GM10266 (cell line): ENCODE measurements at regions not wholly inside any gene's neighbourhood (a gene's known extent, or its start where the extent isn't known, plus 50 kb on each side); places are given as distances from the start of the nearest gene placed in this dataset.

Source experiments
- DNase-seq: peaks from one replicate; pipeline ENCODE4 v3.0.0; 2012; ENCODE audit errors: extremely low spot score
- CTCF ChIP-seq: IDR thresholded peaks from 2 replicates; pipeline ENCODE4 v1.5.1; 2012; ENCODE audit warnings: mild to moderate bottlenecking, low read depth; ENCODE audit not compliant: control insufficient read depth, insufficient read depth; ENCODE audit errors: missing control alignments

- DNase-seq = no peak
- no peak for TF ChIP-seq CTCF
These were observed 903.9 kb downstream of the CDH11 start for GRCh38 chr16:64217789-64218535.

- no peak for TF ChIP-seq CTCF
- DNase-seq = no peak
These were observed 906.1 kb downstream of the CDH11 start for GRCh38 chr16:64215730-64216129.

DNA sequence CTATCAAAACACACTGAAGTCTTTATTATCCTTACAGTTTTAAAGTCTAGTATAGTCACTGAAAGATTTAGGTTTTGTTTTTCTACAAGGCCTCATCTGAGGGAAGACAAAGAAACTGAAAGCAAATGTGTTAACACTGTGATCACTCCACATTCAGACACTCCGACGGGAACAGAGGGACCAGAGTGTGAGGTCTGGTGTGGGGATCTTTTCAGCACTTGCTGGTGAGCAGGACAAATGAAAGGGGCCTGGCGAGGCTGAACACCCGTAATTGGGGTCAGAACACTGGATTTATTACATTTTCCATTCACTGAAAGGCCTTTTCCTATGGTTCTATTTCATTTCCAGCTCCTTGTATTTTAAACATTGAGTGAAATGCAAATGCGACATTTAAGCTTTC is 910.5 kb downstream of the CDH11 start:
- DNase-seq = no peak
- no peak for TF ChIP-seq CTCF

DNA sequence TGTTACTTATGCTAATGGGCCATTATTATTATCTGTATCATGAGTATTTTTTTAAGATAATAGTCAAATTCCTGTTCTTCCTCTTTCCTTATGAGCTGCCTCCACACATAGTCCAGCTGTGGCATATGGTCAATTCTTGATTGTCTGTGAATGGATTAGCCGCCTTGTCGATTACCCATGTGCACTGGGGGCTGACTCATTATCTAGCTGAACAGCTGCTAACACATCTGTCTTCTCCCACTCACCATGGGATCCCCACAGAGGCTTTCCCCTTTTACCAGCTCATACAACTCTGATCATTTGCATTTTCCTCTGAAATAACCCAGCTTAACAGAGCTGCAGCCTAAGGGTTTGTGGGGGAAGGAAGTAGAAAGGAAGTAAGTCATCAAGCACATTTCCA is 915.0 kb downstream of the CDH11 start:
- no peak for TF ChIP-seq CTCF
- no peak for DNase-seq

GRCh38 chr16:64203126-64203525 is 918.7 kb downstream of the CDH11 start:
- no peak for TF ChIP-seq CTCF
- DNase-seq = no peak

DNA sequence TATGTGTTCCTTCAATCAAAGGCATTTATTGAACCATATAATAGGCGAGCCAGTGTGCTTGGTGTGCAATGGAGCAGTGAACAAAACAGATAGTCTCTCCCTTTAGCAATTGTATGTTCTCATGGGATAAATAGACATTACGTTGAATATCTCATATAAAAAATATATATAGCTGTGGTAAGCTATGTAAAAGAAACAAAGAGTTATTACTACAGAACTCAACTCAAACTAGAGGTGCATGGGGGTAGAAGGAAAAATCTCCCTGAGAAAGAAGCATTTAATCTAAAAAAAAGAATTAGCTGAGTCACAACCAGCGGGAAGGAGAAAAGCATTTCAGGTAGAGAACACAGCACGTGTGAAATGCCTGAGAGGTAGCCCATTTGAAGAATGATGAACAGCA is 919.3 kb downstream of the CDH11 start:
- DNase-seq = no peak
- no peak for TF ChIP-seq CTCF

DNA sequence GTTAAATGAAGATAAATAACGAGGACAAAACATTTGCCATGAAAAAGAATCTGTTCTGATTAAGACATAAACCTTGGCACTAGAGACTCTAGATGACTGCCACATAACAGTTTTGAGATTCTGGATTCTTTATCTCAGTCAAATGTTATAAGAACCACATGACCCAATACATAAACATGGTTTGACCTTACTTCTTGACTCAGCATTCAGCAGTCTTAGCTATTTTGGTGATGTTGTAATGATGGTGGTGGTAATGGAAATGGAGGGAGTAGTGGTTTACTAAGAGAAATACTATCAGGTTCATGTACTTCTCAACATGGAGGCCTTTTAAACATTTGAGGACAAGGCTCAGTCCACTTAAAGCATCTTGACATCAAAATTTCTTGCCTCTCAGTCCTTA is 925.4 kb downstream of the CDH11 start:
- no peak for TF ChIP-seq CTCF
- DNase-seq = no peak
